Fibroblast of mammary gland (primary cell): ENCODE measurements at regions not wholly inside any gene's neighbourhood (a gene's known extent, or its start where the extent isn't known, plus 50 kb on each side); places are given as distances from the start of the nearest gene placed in this dataset.

Source experiments
- DNase-seq: peaks from one replicate; pipeline ENCODE4 v3.0.0-alpha.2; 2010; ENCODE audit warnings: low read depth
- H3K4me3 ChIP-seq: 2 replicates; pipeline ENCODE4 v1.5.1; 2011; ENCODE audit warnings: low read depth, mild to moderate bottlenecking, low read length, moderate library complexity; ENCODE audit not compliant: control insufficient read depth
- CTCF ChIP-seq: conservative IDR thresholded peaks from 2 replicates; pipeline ENCODE4 v1.5.1; 2011; ENCODE audit warnings: low read depth, low read length, inconsistent platforms; ENCODE audit not compliant: control insufficient read depth, insufficient read depth

- TF ChIP-seq CTCF: no peak
- DNase-seq: peak; percentile 52
These were observed 245.1 kb downstream of the KCTD12 start for GRCh38 chr13:76641056-76641455.

GRCh38 chr13:76638882-76639281 is 247.3 kb downstream of the KCTD12 start:
- H3K4me3 ChIP-seq: no peak overlapping the region
- TF ChIP-seq CTCF: no peak
- peak; percentile 15 for DNase-seq

More at GRCh38 chr13:76641056-76641455, 245.1 kb downstream of the KCTD12 start:
- no peak overlapping the region for H3K4me3 ChIP-seq

GRCh38 chr13:76638181-76638580 is 248.0 kb downstream of the KCTD12 start:
- peak; percentile 17 for DNase-seq
- no peak for TF ChIP-seq CTCF
- no peak overlapping the region for H3K4me3 ChIP-seq

GRCh38 chr13:76637641-76638141 is 248.5 kb downstream of the KCTD12 start:
- no peak overlapping the region for H3K4me3 ChIP-seq
- no peak for TF ChIP-seq CTCF
- DNase-seq: peak; percentile 69

- DNase-seq: no peak
- no peak for TF ChIP-seq CTCF
- no peak overlapping the region for H3K4me3 ChIP-seq
These were observed 249.4 kb downstream of the KCTD12 start for GRCh38 chr13:76636829-76637228.

GRCh38 chr13:76635232-76636230 is 250.7 kb downstream of the KCTD12 start:
- H3K4me3 ChIP-seq: no peak overlapping the region
- no peak for DNase-seq
- TF ChIP-seq CTCF: no peak
